HEK293T (cell line): ENCODE measurements at regions not wholly inside any gene's neighbourhood (a gene's known extent, or its start where the extent isn't known, plus 50 kb on each side); places are given as distances from the start of the nearest gene placed in this dataset.

Experiments
- ARNT ChIP-seq: fragments of 450-650 bp; IDR thresholded peaks from 2 replicates; pipeline ENCODE4 v1.6.1; 2017; ENCODE audit warnings: mild to moderate bottlenecking
- BHLHE40 ChIP-seq: fragments of 450-650 bp; IDR thresholded peaks from 2 replicates; pipeline ENCODE4 v1.6.1; 2016; ENCODE audit warnings: mild to moderate bottlenecking, moderate library complexity, borderline replicate concordance
- FOXA1 ChIP-seq: fragments of 450-650 bp; IDR thresholded peaks from 2 replicates; pipeline ENCODE4 v1.6.1; 2016; ENCODE audit warnings: mild to moderate bottlenecking
- FOXK2 ChIP-seq: fragments of 450-650 bp; IDR thresholded peaks from 2 replicates; pipeline ENCODE4 v1.6.1; 2016; ENCODE audit warnings: mild to moderate bottlenecking
- FOXM1 ChIP-seq: fragments of 450-650 bp; IDR thresholded peaks from 2 replicates; pipeline ENCODE4 v1.6.1; 2017; ENCODE audit warnings: mild to moderate bottlenecking, borderline replicate concordance
- HDGF ChIP-seq: fragments of 450-650 bp; IDR thresholded peaks from 2 replicates; pipeline ENCODE4 v1.6.1; 2017; ENCODE audit warnings: antibody characterized with exemption, borderline replicate concordance
- L3MBTL2 ChIP-seq: fragments of 450-650 bp; conservative IDR thresholded peaks from 2 replicates; pipeline ENCODE4 v1.6.1; 2016; ENCODE audit warnings: mild to moderate bottlenecking
- LEF1 ChIP-seq: fragments of 450-650 bp; IDR thresholded peaks from 2 replicates; pipeline ENCODE4 v1.6.1; 2017; ENCODE audit warnings: mild to moderate bottlenecking, borderline replicate concordance
- NFRKB ChIP-seq: fragments of 450-650 bp; IDR thresholded peaks from 2 replicates; pipeline ENCODE4 v1.6.1; 2016; ENCODE audit warnings: mild to moderate bottlenecking, moderate library complexity
- SP1 ChIP-seq: fragments of 450-650 bp; IDR thresholded peaks from 2 replicates; pipeline ENCODE4 v1.6.1; 2017
- SUZ12 ChIP-seq: fragments of 450-650 bp; IDR thresholded peaks from 2 replicates; pipeline ENCODE4 v1.6.1; 2016; ENCODE audit warnings: mild to moderate bottlenecking
- TARDBP ChIP-seq: fragments of 450-650 bp; IDR thresholded peaks from 2 replicates; pipeline ENCODE4 v1.6.1; 2016
- ZNF384 ChIP-seq: fragments of 450-650 bp; IDR thresholded peaks from 2 replicates; pipeline ENCODE4 v1.6.1; 2016
- TF ChIP-seq, protein P1 (sequence below): fragments of 450-650 bp; IDR thresholded peaks from 2 replicates; pipeline ENCODE4 v1.6.1; 2016

DNA sequence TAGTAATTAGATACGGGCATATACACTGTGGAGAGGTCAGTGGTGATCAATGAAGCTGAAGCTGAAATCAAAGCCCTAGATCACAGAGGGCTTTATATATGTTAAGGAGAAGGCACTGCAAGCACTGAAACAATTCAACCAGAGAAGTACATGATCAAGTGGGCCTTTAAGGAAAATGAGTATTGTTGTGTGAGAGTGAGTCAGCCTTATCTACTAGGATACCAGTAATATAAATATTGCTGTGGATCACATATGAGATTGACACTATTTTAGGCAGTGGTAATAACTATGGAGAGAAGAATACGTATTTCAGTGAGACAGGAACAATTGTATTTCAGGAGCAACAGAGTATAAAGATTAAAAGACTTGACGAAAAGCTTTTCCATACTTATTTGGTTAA, 1172.2 kb upstream of the GJE1 start:
- TF ChIP-seq BHLHE40 (no peak), NFRKB (no peak), FOXM1 (no peak), SP1 (no peak), ARNT (no peak), L3MBTL2 (no peak), TARDBP (no peak), LEF1 (no peak), FOXK2 (no peak), FOXA1 (no peak), ZNF384 (no peak), HDGF (no peak), SUZ12 (no peak)
- TF ChIP-seq, protein P1, sequence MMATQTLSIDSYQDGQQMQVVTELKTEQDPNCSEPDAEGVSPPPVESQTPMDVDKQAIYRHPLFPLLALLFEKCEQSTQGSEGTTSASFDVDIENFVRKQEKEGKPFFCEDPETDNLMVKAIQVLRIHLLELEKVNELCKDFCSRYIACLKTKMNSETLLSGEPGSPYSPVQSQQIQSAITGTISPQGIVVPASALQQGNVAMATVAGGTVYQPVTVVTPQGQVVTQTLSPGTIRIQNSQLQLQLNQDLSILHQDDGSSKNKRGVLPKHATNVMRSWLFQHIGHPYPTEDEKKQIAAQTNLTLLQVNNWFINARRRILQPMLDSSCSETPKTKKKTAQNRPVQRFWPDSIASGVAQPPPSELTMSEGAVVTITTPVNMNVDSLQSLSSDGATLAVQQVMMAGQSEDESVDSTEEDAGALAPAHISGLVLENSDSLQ: no peak
